K562 (cell line): ENCODE measurements at regions not wholly inside any gene's neighbourhood (a gene's known extent, or its start where the extent isn't known, plus 50 kb on each side); places are given as distances from the start of the nearest gene placed in this dataset.

Experiments used
- ATAC-seq: fragments of 200-7000 bp; cut with Tn5 transposase; 3 replicates; pipeline ENCODE4 v1.9.1; 2020; ENCODE audit warnings: moderate library complexity
- BruUV-seq: library from RNA; stranded (reverse); fragments of 400-500 nt; replicated peaks from 2 replicates; lab custom pipeline; 2021; lab: Mats Ljungman, UMichigan
- CTCF ChIA-PET: fragments of 300-600 bp; formaldehyde crosslinking; extraction: SDS; loops from one replicate; lab custom pipeline; 2021; ENCODE audit warnings: low intra/inter-chr PET ratio; lab: Yijun Ruan, JAX
- POLR2A ChIA-PET: fragments of 300-600, 350-650 bp; sonication (Branson Sonifier 250); formaldehyde crosslinking; extraction: SDS; loops from one replicate; lab custom pipeline; 2021; ENCODE audit warnings: antibody characterized with exemption, inconsistent platforms; lab: Yijun Ruan, JAX
- DNase-seq, 4 experiments: peaks; one replicate each; pipeline versions ENCODE4 v3.0.0 to v3.0.0-alpha.2; 2011 to 2018; ENCODE audit warnings: low spot score in 3 of 4, mixed read lengths in 3 of 4; ENCODE audit errors: extremely low read depth in 1 of 4
- FAIRE-seq: peaks from 2 replicates; lab custom pipeline; 2011; peaks lifted over from hg19 to GRCh38; lab: Jason Lieb, UNC
- H2AFZ ChIP-seq: 2 replicates; pipeline ENCODE4 v1.6.0; 2011; ENCODE audit warnings: low read depth, low read length, control low read depth, inconsistent platforms
- H3K27ac ChIP-seq: fragments of 200-600 bp; 3 replicates; pipeline ENCODE4 v1.8.0; 2011; ENCODE audit warnings: low read depth, mild to moderate bottlenecking, control low read depth, inconsistent platforms, low read length, moderate library complexity, mixed read lengths; ENCODE audit errors: extremely low read depth
- H3K27me3 ChIP-seq, 2 experiments: fragments of 300-600 bp in 1 of 2; 2 replicates in 1 of 2; 3 replicates in 1 of 2; pipeline versions ENCODE4 v1.6.0 to v1.8.0; 2011; ENCODE audit warnings: inconsistent platforms in 2 of 2, low read length in 2 of 2, mild to moderate bottlenecking in 1 of 2, mixed read lengths in 1 of 2, moderate library complexity in 1 of 2; ENCODE audit not compliant: control insufficient read depth in 2 of 2, insufficient read depth in 2 of 2
- H3K36me3 ChIP-seq: fragments of 300-600 bp; 3 replicates; pipeline ENCODE4 v1.8.0; 2011; ENCODE audit warnings: mild to moderate bottlenecking, low read length, inconsistent platforms; ENCODE audit not compliant: control insufficient read depth, insufficient read depth
- H3K4me1 ChIP-seq, 2 experiments: fragments of 200-600 bp in 1 of 2; replicated peaks in 1 of 2; 2 replicates in 1 of 2; 3 replicates in 1 of 2; pipeline versions ENCODE4 v1.5.1 to v1.8.0; 2011; ENCODE audit warnings: inconsistent platforms in 2 of 2, low read length in 2 of 2, mild to moderate bottlenecking in 1 of 2, mixed read lengths in 1 of 2, moderate library complexity in 1 of 2; ENCODE audit not compliant: control insufficient read depth in 2 of 2, insufficient read depth in 2 of 2
- H3K4me2 ChIP-seq: 2 replicates; pipeline ENCODE4 v1.6.1; 2011; ENCODE audit warnings: low read length, control low read depth, inconsistent platforms, mixed read lengths; ENCODE audit not compliant: insufficient read depth
- H3K4me3 ChIP-seq: fragments of 200-600 bp; sonication (generic), shearing (Covaris generic); 2 replicates; pipeline ENCODE4 v1.5.1; 2016; ENCODE audit warnings: control low read depth, inconsistent platforms
- H3K79me2 ChIP-seq: fragments of 200-600 bp; 3 replicates; pipeline ENCODE4 v1.8.0; 2011; ENCODE audit warnings: low read length, inconsistent platforms; ENCODE audit not compliant: control insufficient read depth, insufficient read depth
- H3K9ac ChIP-seq, 2 experiments: 2 replicates each; pipeline versions ENCODE4 v1.6.0 to v1.6.1; 2011; ENCODE audit warnings: low read depth in 2 of 2, low read length in 2 of 2, control low read depth in 1 of 2, inconsistent platforms in 1 of 2, mild to moderate bottlenecking in 1 of 2, mixed read lengths in 1 of 2; ENCODE audit not compliant: insufficient read depth in 1 of 2
- H3K9me1 ChIP-seq: one replicate; pipeline ENCODE4 v1.6.0; 2011; ENCODE audit warnings: inconsistent platforms, mild to moderate bottlenecking, low read length, moderate library complexity; ENCODE audit not compliant: control insufficient read depth, insufficient read depth
- H3K9me3 ChIP-seq: replicated peaks from 2 replicates; pipeline ENCODE4 v1.5.1; 2011; ENCODE audit warnings: low read depth, low read length, inconsistent platforms; ENCODE audit not compliant: control insufficient read depth, insufficient read depth
- H4K20me1 ChIP-seq: replicated peaks from 2 replicates; pipeline ENCODE4 v1.6.1; 2011; ENCODE audit warnings: low read length, inconsistent platforms, mixed read lengths; ENCODE audit not compliant: control insufficient read depth, insufficient read depth
- EP400 ChIP-seq: fragments of 450-650 bp; IDR thresholded peaks from 2 replicates; pipeline ENCODE4 v1.6.1; 2017; ENCODE audit warnings: antibody characterized with exemption, mild to moderate bottlenecking, moderate library complexity
- HMGN3 ChIP-seq: IDR thresholded peaks from 2 replicates; pipeline ENCODE4 v1.6.1; 2011; ENCODE audit warnings: borderline replicate concordance, low read depth, mild to moderate bottlenecking, mixed read lengths, low read length; ENCODE audit not compliant: insufficient read length; ENCODE audit errors: extremely low read depth
- NCOR1 ChIP-seq: fragments of 450-650 bp; IDR thresholded peaks from 2 replicates; pipeline ENCODE4 v1.6.1; 2016; ENCODE audit warnings: mild to moderate bottlenecking, moderate library complexity
- PHF21A ChIP-seq: fragments of 450-650 bp; IDR thresholded peaks from 2 replicates; pipeline ENCODE4 v1.6.1; 2017; ENCODE audit warnings: low read depth, borderline replicate concordance
- WGBS: fragments of 100-300 bp; shearing (Covaris generic); methylation state at CpG from one replicate; pipeline ENCODE4 v1.1.6; 2016; ENCODE audit warnings: low coverage, mixed read lengths; ENCODE audit not compliant: insufficient coverage; ENCODE audit errors: missing lambda C conversion rate; 5-methylcytosine and 5-hydroxymethylcytosine counted together
- in situ Hi-C: fragments of 300-500 bp; cut with MboI; formaldehyde crosslinking; loops from 4 replicates; pipeline ENCODE4 v1.15.0; 2018; ENCODE audit warnings: inconsistent platforms, mixed read lengths
- intact Hi-C: fragments of 100-400 bp; cut with micrococcal nuclease; formaldehyde crosslinking; loops from 2 replicates; pipeline ENCODE4 v1.14.2; 2022
- TF ChIP-seq, protein P1 (sequence below): fragments of 250-450 bp; sonication (Bioruptor Pico); IDR thresholded peaks from 2 replicates; pipeline ENCODE4 v1.4.0; 2020; ENCODE audit warnings: mild to moderate bottlenecking

DNA sequence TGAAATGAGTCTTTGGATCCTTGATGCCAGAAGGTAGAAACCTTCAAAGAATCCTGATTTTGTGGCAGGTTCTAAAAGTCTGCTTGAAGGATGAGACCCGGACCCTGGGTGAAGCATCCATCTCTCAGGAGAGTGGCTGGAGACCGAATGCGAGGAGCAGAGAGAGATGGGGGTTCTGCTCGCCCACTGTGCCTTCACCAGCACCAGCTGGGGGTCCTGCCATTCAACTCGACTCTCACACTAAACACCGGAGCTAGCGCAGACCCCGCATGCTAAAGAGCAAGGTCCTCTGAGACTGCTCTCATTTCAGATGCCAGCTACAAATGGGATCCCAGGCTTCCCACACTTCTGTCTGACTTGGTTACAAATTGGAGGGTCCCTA lies 218.4 kb downstream of the GLRX3 start:
- no peaks in the 10 kb centered on the region for H3K4me1 ChIP-seq
- no peak overlapping the region for H3K4me3 ChIP-seq
- H3K9me3 ChIP-seq: no peaks in the 10 kb centered on the region
- no peak overlapping the region for H3K4me2 ChIP-seq
- FAIRE-seq (no peak), ATAC-seq (no peak), DNase-seq (no peak)
- no peaks in the 10 kb centered on the region for H4K20me1 ChIP-seq
- no peaks in the 10 kb centered on the region for H3K9me1 ChIP-seq
- POLR2A ChIA-PET: no interaction called here
- CTCF ChIA-PET: no interaction called here
- H3K27ac ChIP-seq: no peak overlapping the region
- peaks cover 0 to 16% of the 10 kb centered on the region in 2 experiments; a peak in 1 of 5 replicates for H3K27me3 ChIP-seq
- H3K9ac ChIP-seq: no peak overlapping the region
- intact Hi-C loops: no loop called here
- no TSS peak for BruUV-seq
- no peak overlapping the region for H2AFZ ChIP-seq
- WGBS: 0% methylated on average over 6 of the region's 8 CpGs
- TF ChIP-seq, protein P1, sequence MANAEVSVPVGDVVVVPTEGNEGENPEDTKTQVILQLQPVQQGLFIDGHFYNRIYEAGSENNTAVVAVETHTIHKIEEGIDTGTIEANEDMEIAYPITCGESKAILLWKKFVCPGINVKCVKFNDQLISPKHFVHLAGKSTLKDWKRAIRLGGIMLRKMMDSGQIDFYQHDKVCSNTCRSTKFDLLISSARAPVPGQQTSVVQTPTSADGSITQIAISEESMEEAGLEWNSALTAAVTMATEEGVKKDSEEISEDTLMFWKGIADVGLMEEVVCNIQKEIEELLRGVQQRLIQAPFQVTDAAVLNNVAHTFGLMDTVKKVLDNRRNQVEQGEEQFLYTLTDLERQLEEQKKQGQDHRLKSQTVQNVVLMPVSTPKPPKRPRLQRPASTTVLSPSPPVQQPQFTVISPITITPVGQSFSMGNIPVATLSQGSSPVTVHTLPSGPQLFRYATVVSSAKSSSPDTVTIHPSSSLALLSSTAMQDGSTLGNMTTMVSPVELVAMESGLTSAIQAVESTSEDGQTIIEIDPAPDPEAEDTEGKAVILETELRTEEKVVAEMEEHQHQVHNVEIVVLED (CRISPR knock-in tag): no peak
- TF ChIP-seq EP400 (no peak), HMGN3 (no peak), NCOR1 (no peak), PHF21A (no peak)
- H3K36me3 ChIP-seq: no peaks in the 10 kb centered on the region
- in situ Hi-C loops: no loop called here
- H3K79me2 ChIP-seq: no peaks in the 10 kb centered on the region
